COR-L47 (cell line): ENCODE measurements at regions not wholly inside any gene's neighbourhood (a gene's known extent, or its start where the extent isn't known, plus 50 kb on each side); places are given as distances from the start of the nearest gene placed in this dataset.
A peak's percentile ranks its signal among the peaks of the same experiment; 100 is the strongest.

Source experiments
- DNase-seq: peaks from one replicate; lab custom pipeline; 2025; lab: John Stamatoyannopoulos, UW

- no peak for DNase-seq
Observed at GRCh38 chr18:57243624-57244179, 96.8 kb downstream of the BOD1L2 start.

GRCh38 chr18:57249179-57249578, 102.3 kb downstream of the BOD1L2 start:
- no peak for DNase-seq

GRCh38 chr18:57249883-57250282, 102.5 kb upstream of the ST8SIA3 start:
- DNase-seq: no peak

- no peak for DNase-seq
Observed at GRCh38 chr18:57251747-57252146, 100.6 kb upstream of the ST8SIA3 start.

- DNase-seq: no peak
Observed at GRCh38 chr18:57253903-57254302, 98.5 kb upstream of the ST8SIA3 start.

- peak; percentile 79 for DNase-seq
Observed at GRCh38 chr18:57258131-57258777, 94.1 kb upstream of the ST8SIA3 start.

GRCh38 chr18:57267368-57267925, 84.9 kb upstream of the ST8SIA3 start:
- DNase-seq: no peak

- DNase-seq: no peak
Observed at GRCh38 chr18:57269756-57270155, 82.6 kb upstream of the ST8SIA3 start.

- DNase-seq: no peak
Observed at GRCh38 chr18:57270156-57270555, 82.2 kb upstream of the ST8SIA3 start.

GRCh38 chr18:57273194-57273593, 79.2 kb upstream of the ST8SIA3 start:
- no peak for DNase-seq

GRCh38 chr18:57275111-57275510, 77.2 kb upstream of the ST8SIA3 start:
- peak; percentile 89 for DNase-seq

GRCh38 chr18:57276829-57277228, 75.5 kb upstream of the ST8SIA3 start:
- DNase-seq: peak; percentile 76

GRCh38 chr18:57278933-57279332, 73.4 kb upstream of the ST8SIA3 start:
- no peak for DNase-seq

GRCh38 chr18:57281519-57281918, 70.8 kb upstream of the ST8SIA3 start:
- no peak for DNase-seq

- DNase-seq: no peak
Observed at GRCh38 chr18:57286949-57287348, 65.4 kb upstream of the ST8SIA3 start.

GRCh38 chr18:57287766-57288165, 64.6 kb upstream of the ST8SIA3 start:
- no peak for DNase-seq

- no peak for DNase-seq
Observed at GRCh38 chr18:57294547-57294946, 57.8 kb upstream of the ST8SIA3 start.

GRCh38 chr18:57296336-57296735, 56.0 kb upstream of the ST8SIA3 start:
- no peak for DNase-seq

GRCh38 chr18:57297306-57297705, 55.1 kb upstream of the ST8SIA3 start:
- DNase-seq: no peak

- DNase-seq: no peak
Observed at GRCh38 chr18:57299931-57300330, 52.4 kb upstream of the ST8SIA3 start.

- no peak for DNase-seq
Observed at GRCh38 chr18:57301573-57302559, 50.5 kb upstream of the ST8SIA3 start.
